HCT116 (cell line): ENCODE measurements at regions not wholly inside any gene's neighbourhood (a gene's known extent, or its start where the extent isn't known, plus 50 kb on each side); places are given as distances from the start of the nearest gene placed in this dataset.
"Not testable (repeated sequence)": the region's sequence is repeated elsewhere in the genome, so short reads cannot be mapped to it uniquely, and the experiment has no call there.

Experiments used
- ATAC-seq: fragments of 200-7000 bp; cut with Tn5 transposase; 2 replicates; pipeline ENCODE4 v1.9.1; 2020; ENCODE audit warnings: mild to moderate bottlenecking, moderate library complexity
- BruUV-seq: library from RNA; stranded (reverse); fragments of 400-500 nt; replicated peaks from 2 replicates; lab custom pipeline; 2021; lab: Mats Ljungman, UMichigan
- CTCF ChIA-PET: fragments of 300-600 bp; sonication (Branson Sonifier 250); formaldehyde crosslinking; loops from one replicate; lab custom pipeline; 2021; ENCODE audit warnings: antibody characterized with exemption; lab: Charles Lee
- POLR2A ChIA-PET: fragments of 300-600, 350-600 bp; sonication (Branson Sonifier 250); formaldehyde crosslinking; loops from one replicate; lab custom pipeline; 2021; ENCODE audit warnings: antibody characterized with exemption; lab: Charles Lee
- RAD21 ChIA-PET, 2 experiments: fragments of 300-600 bp; sonication (Branson Sonifier 250); formaldehyde crosslinking; loops; one replicate each; lab custom pipeline; 2023; ENCODE audit warnings: low total read pairs in 2 of 2; ENCODE audit not compliant: uncharacterized antibody in 2 of 2, unreplicated experiment in 2 of 2, low non-redundant PET in 1 of 2; lab: Charles Lee
- DNase-seq: peaks from one replicate; pipeline ENCODE4 v3.0.0-alpha.2; 2010; ENCODE audit warnings: low read depth, low spot score
- H2AFZ ChIP-seq: fragments of 200-600 bp; shearing (Covaris generic), sonication (generic); 2 replicates; pipeline ENCODE4 v1.6.1; 2017; ENCODE audit warnings: low read depth, mixed run types, mixed read lengths, antibody characterized with exemption, low read length; ENCODE audit not compliant: poor library complexity, severe bottlenecking
- H3K27ac ChIP-seq: 2 replicates; pipeline ENCODE4 v1.5.1; 2012; ENCODE audit warnings: low read depth, low read length
- H3K27me3 ChIP-seq: fragments of 200-600 bp; sonication (generic); 2 replicates; pipeline ENCODE4 v1.6.1; 2016; ENCODE audit warnings: mixed run types, low read length, mixed read lengths; ENCODE audit not compliant: insufficient read depth
- H3K36me3 ChIP-seq, 2 experiments: fragments of 200-500 bp in 1 of 2; fragments of 200-600 bp in 1 of 2; sonication (Bioruptor generic) in 1 of 2; sonication (generic) in 1 of 2; 2 replicates each; pipeline versions ENCODE4 v1.5.1 to v1.6.1; 2014 to 2016; ENCODE audit warnings: low read length in 2 of 2, inconsistent platforms in 1 of 2, mixed read lengths in 1 of 2, mixed run types in 1 of 2; ENCODE audit not compliant: insufficient read depth in 2 of 2, control insufficient read depth in 1 of 2
- H3K4me1 ChIP-seq, 2 experiments: fragments of 200-600 bp in 1 of 2; sonication (generic) in 1 of 2; 2 replicates each; pipeline versions ENCODE4 v1.5.1 to v1.6.1; 2012 to 2017; ENCODE audit warnings: low read length in 2 of 2, inconsistent platforms in 1 of 2, mild to moderate bottlenecking in 1 of 2, mixed read lengths in 1 of 2, mixed run types in 1 of 2, moderate library complexity in 1 of 2; ENCODE audit not compliant: insufficient read depth in 2 of 2, control insufficient read depth in 1 of 2
- H3K4me2 ChIP-seq: fragments of 200-600 bp; sonication (generic); 2 replicates; pipeline ENCODE4 v1.6.1; 2017; ENCODE audit warnings: mixed run types, low read length, mixed read lengths
- H3K4me3 ChIP-seq, 2 experiments: fragments of 200-600 bp in 1 of 2; sonication (generic) in 1 of 2; replicated peaks in 1 of 2; 2 replicates each; pipeline ENCODE4 v1.5.1; 2011 to 2016; ENCODE audit warnings: low read length in 2 of 2, control low read depth in 1 of 2, low read depth in 1 of 2, mild to moderate bottlenecking in 1 of 2, mixed read lengths in 1 of 2, mixed run types in 1 of 2
- H3K79me2 ChIP-seq: fragments of 200-600 bp; sonication (generic); 2 replicates; pipeline ENCODE4 v1.6.1; 2017; ENCODE audit warnings: mild to moderate bottlenecking, mixed run types, low read length, moderate library complexity, mixed read lengths; ENCODE audit not compliant: insufficient read depth
- H3K9ac ChIP-seq: fragments of 200-600 bp; sonication (generic); 2 replicates; pipeline ENCODE4 v1.6.1; 2016; ENCODE audit warnings: low read length, mixed read lengths
- H3K9me2 ChIP-seq: fragments of 200-600 bp; sonication (generic), shearing (Covaris generic); 2 replicates; pipeline ENCODE4 v1.6.1; 2017; ENCODE audit warnings: mixed run types, mild to moderate bottlenecking, moderate library complexity; ENCODE audit not compliant: insufficient read depth
- H3K9me3 ChIP-seq, 2 experiments: fragments of 200-500 bp in 1 of 2; fragments of 200-600 bp in 1 of 2; sonication (Bioruptor generic) in 1 of 2; sonication (generic) in 1 of 2; 2 replicates each; pipeline ENCODE4 v1.6.1; 2014 to 2017; ENCODE audit warnings: low read length in 2 of 2, mixed read lengths in 2 of 2, inconsistent platforms in 1 of 2, low read depth in 1 of 2, mild to moderate bottlenecking in 1 of 2, mixed run types in 1 of 2, moderate library complexity in 1 of 2; ENCODE audit not compliant: control insufficient read depth in 1 of 2, insufficient read depth in 1 of 2
- H4K20me1 ChIP-seq: fragments of 200-600 bp; sonication (generic), shearing (Covaris generic); 2 replicates; pipeline ENCODE4 v1.6.1; 2017; ENCODE audit warnings: mixed run types, mild to moderate bottlenecking, moderate library complexity; ENCODE audit not compliant: insufficient read depth
- EGR1 ChIP-seq: IDR thresholded peaks from 2 replicates; pipeline ENCODE4 v1.6.1; 2012; ENCODE audit warnings: low read depth
- EZH2 ChIP-seq: fragments of 200-600 bp; sonication (generic); IDR thresholded peaks from 2 replicates; pipeline ENCODE4 v1.6.1; 2017; ENCODE audit warnings: antibody characterized with exemption, mixed run types
- EZH2phosphoT487 ChIP-seq: fragments of 200-600 bp; IDR thresholded peaks from 2 replicates; pipeline ENCODE4 v1.6.1; 2018; ENCODE audit warnings: antibody characterized with exemption, borderline replicate concordance
- JUND ChIP-seq: IDR thresholded peaks from 2 replicates; pipeline ENCODE4 v1.6.1; 2012
- MAX ChIP-seq: IDR thresholded peaks from 2 replicates; pipeline ENCODE4 v1.6.1; 2012
- POLR2A ChIP-seq: IDR thresholded peaks from 2 replicates; pipeline ENCODE4 v1.7.0; 2011; ENCODE audit warnings: borderline replicate concordance; ENCODE audit not compliant: insufficient read depth, insufficient read length; ENCODE audit errors: extremely low read depth
- POLR2AphosphoS5 ChIP-seq: IDR thresholded peaks from 2 replicates; pipeline ENCODE4 v1.6.1; 2011; ENCODE audit warnings: mild to moderate bottlenecking, low read depth, low read length, moderate library complexity
- SIN3A ChIP-seq: IDR thresholded peaks from 2 replicates; pipeline ENCODE4 v1.6.1; 2012; ENCODE audit warnings: low read depth
- SP1 ChIP-seq: IDR thresholded peaks from 2 replicates; pipeline ENCODE4 v1.6.1; 2012; ENCODE audit warnings: low read depth
- TCF7L2 ChIP-seq: IDR thresholded peaks from 2 replicates; pipeline ENCODE4 v1.7.0; 2011; ENCODE audit warnings: borderline replicate concordance, inconsistent platforms; ENCODE audit not compliant: insufficient read depth, insufficient read length; ENCODE audit errors: extremely low read depth
- ZBTB33 ChIP-seq: IDR thresholded peaks from 2 replicates; pipeline ENCODE4 v1.6.1; 2011; ENCODE audit warnings: mild to moderate bottlenecking, low read length, moderate library complexity; ENCODE audit not compliant: insufficient replicate concordance; ENCODE audit errors: extremely low read depth
- ZFX ChIP-seq: fragments of 450-650 bp; IDR thresholded peaks from 2 replicates; pipeline ENCODE4 v1.6.1; 2017
- intact Hi-C: fragments of 100-400 bp; cut with micrococcal nuclease; formaldehyde crosslinking; loops from 2 replicates; pipeline ENCODE4 v1.10.0; 2022
- TF ChIP-seq, protein P1 (sequence below), 3 experiments: fragments of 200-600 bp in 1 of 3; sonication (generic) in 1 of 3; IDR thresholded peaks in 2 of 3; conservative IDR thresholded peaks in 1 of 3; 2 replicates each; pipeline ENCODE4 v1.5.1; 2012 to 2017; ENCODE audit warnings: low read depth in 2 of 3, low read length in 2 of 3, antibody characterized with exemption in 1 of 3, borderline replicate concordance in 1 of 3, control low read depth in 1 of 3, mild to moderate bottlenecking in 1 of 3, mixed read lengths in 1 of 3, mixed run types in 1 of 3, moderate library complexity in 1 of 3; ENCODE audit not compliant: insufficient read depth in 1 of 3

GRCh38 chr1:99553301-99553700 is 92.6 kb upstream of the PALMD start:
- no peak for TF ChIP-seq EZH2
- no peak for TF ChIP-seq SP1
- no peak for TF ChIP-seq POLR2A
- no peak for TF ChIP-seq TCF7L2
- TF ChIP-seq JUND = no peak
- no peak for TF ChIP-seq SIN3A
- no peak for TF ChIP-seq EGR1
- TF ChIP-seq POLR2AphosphoS5 = no peak
- TF ChIP-seq, protein P1, sequence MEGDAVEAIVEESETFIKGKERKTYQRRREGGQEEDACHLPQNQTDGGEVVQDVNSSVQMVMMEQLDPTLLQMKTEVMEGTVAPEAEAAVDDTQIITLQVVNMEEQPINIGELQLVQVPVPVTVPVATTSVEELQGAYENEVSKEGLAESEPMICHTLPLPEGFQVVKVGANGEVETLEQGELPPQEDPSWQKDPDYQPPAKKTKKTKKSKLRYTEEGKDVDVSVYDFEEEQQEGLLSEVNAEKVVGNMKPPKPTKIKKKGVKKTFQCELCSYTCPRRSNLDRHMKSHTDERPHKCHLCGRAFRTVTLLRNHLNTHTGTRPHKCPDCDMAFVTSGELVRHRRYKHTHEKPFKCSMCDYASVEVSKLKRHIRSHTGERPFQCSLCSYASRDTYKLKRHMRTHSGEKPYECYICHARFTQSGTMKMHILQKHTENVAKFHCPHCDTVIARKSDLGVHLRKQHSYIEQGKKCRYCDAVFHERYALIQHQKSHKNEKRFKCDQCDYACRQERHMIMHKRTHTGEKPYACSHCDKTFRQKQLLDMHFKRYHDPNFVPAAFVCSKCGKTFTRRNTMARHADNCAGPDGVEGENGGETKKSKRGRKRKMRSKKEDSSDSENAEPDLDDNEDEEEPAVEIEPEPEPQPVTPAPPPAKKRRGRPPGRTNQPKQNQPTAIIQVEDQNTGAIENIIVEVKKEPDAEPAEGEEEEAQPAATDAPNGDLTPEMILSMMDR (IDR thresholded peaks at IDR 0.05 in 2 of 3, conservative IDR thresholded peaks at IDR 0.05 in 1 of 3; ENCODE audit: borderline replicate concordance in 1 of 3, insufficient read depth in 1 of 3, low read depth in 2 of 3, low read length in 2 of 3) = no peak
- no peak for TF ChIP-seq ZBTB33
- TF ChIP-seq EZH2phosphoT487 = no peak
- TF ChIP-seq MAX = no peak
- TF ChIP-seq ZFX = no peak
- CTCF ChIA-PET = no interaction called here
- Histone ChIP-seq H3K27ac (no peak overlapping the region), H3K9me3 (no peaks in the 10 kb centered on the region), H3K4me2 (no peak overlapping the region), H2AFZ (no peak overlapping the region), H4K20me1 (no peaks in the 10 kb centered on the region), H3K79me2 (no peaks in the 10 kb centered on the region), H3K9ac (no peak overlapping the region), H3K4me3 (no peak overlapping the region), H3K27me3 (no peaks in the 10 kb centered on the region), H3K9me2 (no peaks in the 10 kb centered on the region), H3K36me3 (no peaks in the 10 kb centered on the region), H3K4me1 (no peaks in the 10 kb centered on the region)
- intact Hi-C loops = no loop called here
- ATAC-seq (no peak), DNase-seq (no peak)
- POLR2A ChIA-PET = no interaction called here
- BruUV-seq = no TSS peak
- RAD21 ChIA-PET = no interaction called here

- H3K27ac ChIP-seq, POLR2A ChIA-PET, H3K4me1 ChIP-seq, intact Hi-C loops, H3K36me3 ChIP-seq, H4K20me1 ChIP-seq, H3K79me2 ChIP-seq, RAD21 ChIA-PET, H2AFZ ChIP-seq, H3K27me3 ChIP-seq, DNase-seq, H3K9me3 ChIP-seq, H3K9me2 ChIP-seq, H3K9ac ChIP-seq, CTCF ChIA-PET, ATAC-seq, BruUV-seq, H3K4me3 ChIP-seq, H3K4me2 ChIP-seq: not testable (repeated sequence)
Measured at GRCh38 chr1:99553819-99554218, 92.1 kb upstream of the PALMD start.
